ENCODE measurements at regions not wholly inside any gene's neighbourhood (a gene's known extent, or its start where the extent isn't known, plus 50 kb on each side); places are given as distances from the start of the nearest gene placed in this dataset.

- CTCF ChIA-PET: interaction anchor here (0.8 kb wide), 1 partner anchor 23 kb away, joined by 3 read pairs; no protein-coding TSS in a partner anchor
- Histone ChIP-seq H3K4me3 (replicated peaks in 1 of 3; ENCODE audit: insufficient read depth in 1 of 3, low read depth in 1 of 3, low read length in 3 of 3) (no peak overlapping the region), H3K79me2 (ENCODE audit: control insufficient read depth, insufficient read depth, low read length) (no peaks in the 10 kb centered on the region), H3K27me3 (ENCODE audit: control insufficient read depth in 2 of 2, insufficient read depth in 2 of 2, low read length in 2 of 2) (no peaks in the 10 kb centered on the region), H3K9me1 (replicated peaks; ENCODE audit: control insufficient read depth, extremely low read depth, insufficient read depth, low read length) (no peaks in the 10 kb centered on the region), H3K4me2 (ENCODE audit: insufficient read depth, low read length) (no peak overlapping the region), H3K9me3 (replicated peaks; ENCODE audit: control insufficient read depth, insufficient read depth, low read length) (no peaks in the 10 kb centered on the region), H3K4me1 (ENCODE audit: control insufficient read depth, extremely low read depth, insufficient read depth, low read length) (no peaks in the 10 kb centered on the region), H2AFZ (ENCODE audit: low read depth, low read length) (no peak overlapping the region), H4K20me1 (replicated peaks; ENCODE audit: control insufficient read depth, extremely low read depth, insufficient read depth, low read length) (no peaks in the 10 kb centered on the region), H3K27ac (ENCODE audit: insufficient read depth, low read depth, low read length) (no peak overlapping the region), H3K36me3 (ENCODE audit: control insufficient read depth in 2 of 2, extremely low read depth in 1 of 2, insufficient read depth in 2 of 2, low read length in 2 of 2) (no peaks in the 10 kb centered on the region), H3K9ac (replicated peaks; ENCODE audit: extremely low read depth, insufficient read depth, low read length) (no peak overlapping the region)
- intact Hi-C loops (cut with micrococcal nuclease): no loop called here
- POLR2A ChIA-PET: no interaction called here
- FAIRE-seq (no peak), DNase-seq (ENCODE audit: low read depth, low spot score) (no peak)
- dilution Hi-C loops (cut with MboI; ENCODE audit: extremely low pct_ligation_motif_present, low sequenced_read_pairs): no loop called here
- TF ChIP-seq POLR2A (IDR thresholded peaks at IDR 0.05; ENCODE audit: low read depth, low read length): no peak
- no peak for TF ChIP-seq EZH2 (IDR thresholded peaks at IDR 0.05; ENCODE audit: borderline replicate concordance, low read depth, low read length, severe bottlenecking)
- no peak for TF ChIP-seq POLR2AphosphoS5 (IDR thresholded peaks at IDR 0.05; ENCODE audit: insufficient read depth, low read depth, low read length)
- no peak for TF ChIP-seq FOS (IDR thresholded peaks at IDR 0.05; ENCODE audit: borderline replicate concordance, insufficient read depth, low read length)
- no peak for TF ChIP-seq JUN (IDR thresholded peaks at IDR 0.05; ENCODE audit: borderline replicate concordance, insufficient read depth, insufficient read length, low read depth)
- TF ChIP-seq, protein P1, sequence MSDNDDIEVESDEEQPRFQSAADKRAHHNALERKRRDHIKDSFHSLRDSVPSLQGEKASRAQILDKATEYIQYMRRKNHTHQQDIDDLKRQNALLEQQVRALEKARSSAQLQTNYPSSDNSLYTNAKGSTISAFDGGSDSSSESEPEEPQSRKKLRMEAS (IDR thresholded peaks at IDR 0.05; ENCODE audit: insufficient read depth, insufficient read length): no peak
- TF ChIP-seq GATA2 (IDR thresholded peaks at IDR 0.05; ENCODE audit: insufficient read depth, insufficient read length, low read depth, low read length): no peak
- no peak for TF ChIP-seq MYC (IDR thresholded peaks at IDR 0.05; ENCODE audit: low read depth, low read length)
- TF ChIP-seq CTCF (IDR thresholded peaks at IDR 0.05; ENCODE audit: extremely low read depth in 1 of 2, insufficient read depth in 1 of 2, low read depth in 1 of 2, low read length in 2 of 2): no peak
- BruUV-seq (replicated peaks): no TSS peak
Measured at GRCh38 chr3:24981924-24982323, 446.1 kb upstream of the RARB start.

Data from endothelial cell of umbilical vein (primary cell).